HCT116 (cell line): ENCODE measurements at regions not wholly inside any gene's neighbourhood (a gene's known extent, or its start where the extent isn't known, plus 50 kb on each side); places are given as distances from the start of the nearest gene placed in this dataset.

Source experiments
- ATAC-seq: fragments of 200-7000 bp; cut with Tn5 transposase; 2 replicates; pipeline ENCODE4 v1.9.1; 2020; ENCODE audit warnings: mild to moderate bottlenecking, moderate library complexity
- BruUV-seq: library from RNA; stranded (reverse); fragments of 400-500 nt; replicated peaks from 2 replicates; lab custom pipeline; 2021; lab: Mats Ljungman, UMichigan
- CTCF ChIA-PET: fragments of 300-600 bp; sonication (Branson Sonifier 250); formaldehyde crosslinking; loops from one replicate; lab custom pipeline; 2021; ENCODE audit warnings: antibody characterized with exemption; lab: Charles Lee
- POLR2A ChIA-PET: fragments of 300-600, 350-600 bp; sonication (Branson Sonifier 250); formaldehyde crosslinking; loops from one replicate; lab custom pipeline; 2021; ENCODE audit warnings: antibody characterized with exemption; lab: Charles Lee
- RAD21 ChIA-PET, 2 experiments: fragments of 300-600 bp; sonication (Branson Sonifier 250); formaldehyde crosslinking; loops; one replicate each; lab custom pipeline; 2023; ENCODE audit warnings: low total read pairs in 2 of 2; ENCODE audit not compliant: uncharacterized antibody in 2 of 2, unreplicated experiment in 2 of 2, low non-redundant PET in 1 of 2; lab: Charles Lee
- DNase-seq: peaks from one replicate; pipeline ENCODE4 v3.0.0-alpha.2; 2010; ENCODE audit warnings: low read depth, low spot score
- H2AFZ ChIP-seq: fragments of 200-600 bp; shearing (Covaris generic), sonication (generic); 2 replicates; pipeline ENCODE4 v1.6.1; 2017; ENCODE audit warnings: low read depth, mixed run types, mixed read lengths, antibody characterized with exemption, low read length; ENCODE audit not compliant: poor library complexity, severe bottlenecking
- H3K27ac ChIP-seq: 2 replicates; pipeline ENCODE4 v1.5.1; 2012; ENCODE audit warnings: low read depth, low read length
- H3K27me3 ChIP-seq: fragments of 200-600 bp; sonication (generic); 2 replicates; pipeline ENCODE4 v1.6.1; 2016; ENCODE audit warnings: mixed run types, low read length, mixed read lengths; ENCODE audit not compliant: insufficient read depth
- H3K36me3 ChIP-seq, 2 experiments: fragments of 200-500 bp in 1 of 2; fragments of 200-600 bp in 1 of 2; sonication (Bioruptor generic) in 1 of 2; sonication (generic) in 1 of 2; 2 replicates each; pipeline versions ENCODE4 v1.5.1 to v1.6.1; 2014 to 2016; ENCODE audit warnings: low read length in 2 of 2, inconsistent platforms in 1 of 2, mixed read lengths in 1 of 2, mixed run types in 1 of 2; ENCODE audit not compliant: insufficient read depth in 2 of 2, control insufficient read depth in 1 of 2
- H3K4me1 ChIP-seq, 2 experiments: fragments of 200-600 bp in 1 of 2; sonication (generic) in 1 of 2; 2 replicates each; pipeline versions ENCODE4 v1.5.1 to v1.6.1; 2012 to 2017; ENCODE audit warnings: low read length in 2 of 2, inconsistent platforms in 1 of 2, mild to moderate bottlenecking in 1 of 2, mixed read lengths in 1 of 2, mixed run types in 1 of 2, moderate library complexity in 1 of 2; ENCODE audit not compliant: insufficient read depth in 2 of 2, control insufficient read depth in 1 of 2
- H3K4me2 ChIP-seq: fragments of 200-600 bp; sonication (generic); 2 replicates; pipeline ENCODE4 v1.6.1; 2017; ENCODE audit warnings: mixed run types, low read length, mixed read lengths
- H3K4me3 ChIP-seq, 2 experiments: fragments of 200-600 bp in 1 of 2; sonication (generic) in 1 of 2; replicated peaks in 1 of 2; 2 replicates each; pipeline ENCODE4 v1.5.1; 2011 to 2016; ENCODE audit warnings: low read length in 2 of 2, control low read depth in 1 of 2, low read depth in 1 of 2, mild to moderate bottlenecking in 1 of 2, mixed read lengths in 1 of 2, mixed run types in 1 of 2
- H3K79me2 ChIP-seq: fragments of 200-600 bp; sonication (generic); 2 replicates; pipeline ENCODE4 v1.6.1; 2017; ENCODE audit warnings: mild to moderate bottlenecking, mixed run types, low read length, moderate library complexity, mixed read lengths; ENCODE audit not compliant: insufficient read depth
- H3K9ac ChIP-seq: fragments of 200-600 bp; sonication (generic); 2 replicates; pipeline ENCODE4 v1.6.1; 2016; ENCODE audit warnings: low read length, mixed read lengths
- H3K9me2 ChIP-seq: fragments of 200-600 bp; sonication (generic), shearing (Covaris generic); 2 replicates; pipeline ENCODE4 v1.6.1; 2017; ENCODE audit warnings: mixed run types, mild to moderate bottlenecking, moderate library complexity; ENCODE audit not compliant: insufficient read depth
- H3K9me3 ChIP-seq, 2 experiments: fragments of 200-500 bp in 1 of 2; fragments of 200-600 bp in 1 of 2; sonication (Bioruptor generic) in 1 of 2; sonication (generic) in 1 of 2; 2 replicates each; pipeline ENCODE4 v1.6.1; 2014 to 2017; ENCODE audit warnings: low read length in 2 of 2, mixed read lengths in 2 of 2, inconsistent platforms in 1 of 2, low read depth in 1 of 2, mild to moderate bottlenecking in 1 of 2, mixed run types in 1 of 2, moderate library complexity in 1 of 2; ENCODE audit not compliant: control insufficient read depth in 1 of 2, insufficient read depth in 1 of 2
- H4K20me1 ChIP-seq: fragments of 200-600 bp; sonication (generic), shearing (Covaris generic); 2 replicates; pipeline ENCODE4 v1.6.1; 2017; ENCODE audit warnings: mixed run types, mild to moderate bottlenecking, moderate library complexity; ENCODE audit not compliant: insufficient read depth
- CTCF ChIP-seq, 3 experiments: fragments of 200-600 bp in 1 of 3; sonication (generic) in 1 of 3; IDR thresholded peaks in 2 of 3; conservative IDR thresholded peaks in 1 of 3; 2 replicates each; pipeline ENCODE4 v1.5.1; 2012 to 2017; ENCODE audit warnings: low read depth in 2 of 3, low read length in 2 of 3, antibody characterized with exemption in 1 of 3, borderline replicate concordance in 1 of 3, control low read depth in 1 of 3, mild to moderate bottlenecking in 1 of 3, mixed read lengths in 1 of 3, mixed run types in 1 of 3, moderate library complexity in 1 of 3; ENCODE audit not compliant: insufficient read depth in 1 of 3
- EGR1 ChIP-seq: IDR thresholded peaks from 2 replicates; pipeline ENCODE4 v1.6.1; 2012; ENCODE audit warnings: low read depth
- FOSL1 ChIP-seq: IDR thresholded peaks from 2 replicates; pipeline ENCODE4 v1.6.1; 2012; ENCODE audit warnings: low read depth
- JUND ChIP-seq: IDR thresholded peaks from 2 replicates; pipeline ENCODE4 v1.6.1; 2012
- POLR2A ChIP-seq: IDR thresholded peaks from 2 replicates; pipeline ENCODE4 v1.7.0; 2011; ENCODE audit warnings: borderline replicate concordance; ENCODE audit not compliant: insufficient read depth, insufficient read length; ENCODE audit errors: extremely low read depth
- REST ChIP-seq: IDR thresholded peaks from 2 replicates; pipeline ENCODE4 v1.6.1; 2012; ENCODE audit warnings: low read depth
- intact Hi-C: fragments of 100-400 bp; cut with micrococcal nuclease; formaldehyde crosslinking; loops from 2 replicates; pipeline ENCODE4 v1.10.0; 2022

- no peaks in the 10 kb centered on the region for H3K36me3 ChIP-seq
- BruUV-seq, result no TSS peak
- TF ChIP-seq JUND (no peak), REST (no peak), FOSL1 (no peak), CTCF (IDR thresholded peaks at IDR 0.05 in 2 of 3, conservative IDR thresholded peaks at IDR 0.05 in 1 of 3; ENCODE audit: borderline replicate concordance in 1 of 3, insufficient read depth in 1 of 3, low read depth in 2 of 3, low read length in 2 of 3) (no peak), POLR2A (no peak), EGR1 (no peak)
- TF ChIP-seq, all 23 proteins: peak for 0
- RAD21 ChIA-PET, result no interaction called here
- Histone ChIP-seq H3K4me1 (peaks cover 13 to 17% of the 10 kb centered on the region in 2 experiments; a peak in 3 of 4 replicates), H4K20me1 (no peaks in the 10 kb centered on the region), H2AFZ (no peak overlapping the region), H3K9me3 (no peaks in the 10 kb centered on the region), H3K4me3 (no peak overlapping the region), H3K9me2 (no peaks in the 10 kb centered on the region), H3K27me3 (no peaks in the 10 kb centered on the region; the same call in 1 of the 2 replicates), H3K79me2 (no peaks in the 10 kb centered on the region), H3K27ac (no peak overlapping the region), H3K9ac (no peak overlapping the region), H3K4me2 (no peak overlapping the region)
- POLR2A ChIA-PET, result no interaction called here
- DNase-seq, result no peak
- CTCF ChIA-PET, result interaction anchor here (1.0 to 1.3 kb wide), 2 partner anchors 24 to 50 kb away, joined by 3 to 6 read pairs; no protein-coding TSS in a partner anchor
- intact Hi-C loops, result no loop called here
- ATAC-seq, result no peak
Observed at GRCh38 chr22:22398530-22399327, 109.8 kb downstream of the ZNF280B start.
